NT2/D1 (cell line): ENCODE measurements at regions not wholly inside any gene's neighbourhood (a gene's known extent, or its start where the extent isn't known, plus 50 kb on each side); places are given as distances from the start of the nearest gene placed in this dataset.

Experiments
- SUZ12 ChIP-seq: IDR thresholded peaks from 2 replicates; pipeline ENCODE4 v1.6.1; 2011; ENCODE audit not compliant: insufficient read length, insufficient read depth; ENCODE audit errors: extremely low read depth
- YY1 ChIP-seq: IDR thresholded peaks from 2 replicates; pipeline ENCODE4 v1.6.1; 2011; ENCODE audit not compliant: insufficient read length, insufficient read depth
- ZNF274 ChIP-seq: IDR thresholded peaks from 2 replicates; pipeline ENCODE4 v1.6.1; 2011; ENCODE audit warnings: mild to moderate bottlenecking, low read depth, low read length

GRCh38 chr18:73973972-73974371, 173.7 kb downstream of the FBXO15 start:
- TF ChIP-seq ZNF274, result no peak
- TF ChIP-seq YY1, result no peak
- TF ChIP-seq SUZ12, result no peak
